ENCODE measurements at regions not wholly inside any gene's neighbourhood (a gene's known extent, or its start where the extent isn't known, plus 50 kb on each side); places are given as distances from the start of the nearest gene placed in this dataset.

GRCh38 chr20:60815656-60816055 lies 436.4 kb upstream of the CDH4 start:
- H3K27ac ChIP-seq (ENCODE audit: low read length), result no peak overlapping the region
- no TSS peak for BruUV-seq (replicated peaks)
- ATAC-seq (no peak), DNase-seq (ENCODE audit: low read depth, low spot score) (no peak)
- TF ChIP-seq TCF7L2 (IDR thresholded peaks at IDR 0.05; ENCODE audit: low read depth, low read length) (no peak), CTCF (IDR thresholded peaks at IDR 0.05) (no peak), POLR2AphosphoS5 (IDR thresholded peaks at IDR 0.05; ENCODE audit: low read depth, low read length) (no peak), SIN3A (IDR thresholded peaks at IDR 0.05; ENCODE audit: borderline replicate concordance, insufficient read depth, low read depth, low read length) (no peak)
- TF ChIP-seq, protein P1, sequence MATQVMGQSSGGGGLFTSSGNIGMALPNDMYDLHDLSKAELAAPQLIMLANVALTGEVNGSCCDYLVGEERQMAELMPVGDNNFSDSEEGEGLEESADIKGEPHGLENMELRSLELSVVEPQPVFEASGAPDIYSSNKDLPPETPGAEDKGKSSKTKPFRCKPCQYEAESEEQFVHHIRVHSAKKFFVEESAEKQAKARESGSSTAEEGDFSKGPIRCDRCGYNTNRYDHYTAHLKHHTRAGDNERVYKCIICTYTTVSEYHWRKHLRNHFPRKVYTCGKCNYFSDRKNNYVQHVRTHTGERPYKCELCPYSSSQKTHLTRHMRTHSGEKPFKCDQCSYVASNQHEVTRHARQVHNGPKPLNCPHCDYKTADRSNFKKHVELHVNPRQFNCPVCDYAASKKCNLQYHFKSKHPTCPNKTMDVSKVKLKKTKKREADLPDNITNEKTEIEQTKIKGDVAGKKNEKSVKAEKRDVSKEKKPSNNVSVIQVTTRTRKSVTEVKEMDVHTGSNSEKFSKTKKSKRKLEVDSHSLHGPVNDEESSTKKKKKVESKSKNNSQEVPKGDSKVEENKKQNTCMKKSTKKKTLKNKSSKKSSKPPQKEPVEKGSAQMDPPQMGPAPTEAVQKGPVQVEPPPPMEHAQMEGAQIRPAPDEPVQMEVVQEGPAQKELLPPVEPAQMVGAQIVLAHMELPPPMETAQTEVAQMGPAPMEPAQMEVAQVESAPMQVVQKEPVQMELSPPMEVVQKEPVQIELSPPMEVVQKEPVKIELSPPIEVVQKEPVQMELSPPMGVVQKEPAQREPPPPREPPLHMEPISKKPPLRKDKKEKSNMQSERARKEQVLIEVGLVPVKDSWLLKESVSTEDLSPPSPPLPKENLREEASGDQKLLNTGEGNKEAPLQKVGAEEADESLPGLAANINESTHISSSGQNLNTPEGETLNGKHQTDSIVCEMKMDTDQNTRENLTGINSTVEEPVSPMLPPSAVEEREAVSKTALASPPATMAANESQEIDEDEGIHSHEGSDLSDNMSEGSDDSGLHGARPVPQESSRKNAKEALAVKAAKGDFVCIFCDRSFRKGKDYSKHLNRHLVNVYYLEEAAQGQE (IDR thresholded peaks at IDR 0.05; ENCODE audit: insufficient read depth in 1 of 2, low read depth in 2 of 2, low read length in 1 of 2), result no peak
- H3K4me1 ChIP-seq (ENCODE audit: control insufficient read depth, insufficient read depth, low read length), result no peaks in the 10 kb centered on the region
- intact Hi-C loops (cut with micrococcal nuclease; ENCODE audit: unreplicated experiment), result no loop called here
- H3K36me3 ChIP-seq (ENCODE audit: control insufficient read depth, insufficient read depth, low read length), result no peaks in the 10 kb centered on the region
- in situ Hi-C loops (cut with HindIII; ENCODE audit: low pct_unique_long_range_greater_than_20kb, low sequenced_read_pairs), result no loop called here
- ChIA-PET CTCF (no interaction called here), POLR2A (no interaction called here)
- H3K4me3 ChIP-seq (ENCODE audit: low read depth in 2 of 2, low read length in 2 of 2), result no peak overlapping the region
- H3K27me3 ChIP-seq (ENCODE audit: control insufficient read depth, insufficient read depth, low read length), result no peaks in the 10 kb centered on the region
- H3K9me3 ChIP-seq (ENCODE audit: control insufficient read depth, insufficient read depth, low read depth, low read length), result no peaks in the 10 kb centered on the region

GRCh38 chr20:60816901-60817300 lies 435.2 kb upstream of the CDH4 start:
- H3K27me3 ChIP-seq (ENCODE audit: control insufficient read depth, insufficient read depth, low read length), result no peaks in the 10 kb centered on the region; the same call in 1 of the 2 replicates
- ChIA-PET CTCF (no interaction called here), POLR2A (no interaction called here)
- no peak for ATAC-seq
- H3K36me3 ChIP-seq (ENCODE audit: control insufficient read depth, insufficient read depth, low read length), result no peaks in the 10 kb centered on the region
- no peak for TF ChIP-seq SIN3A (IDR thresholded peaks at IDR 0.05; ENCODE audit: borderline replicate concordance, insufficient read depth, low read depth, low read length)
- no peak for TF ChIP-seq CTCF (IDR thresholded peaks at IDR 0.05)
- TF ChIP-seq POLR2AphosphoS5 (IDR thresholded peaks at IDR 0.05; ENCODE audit: low read depth, low read length), result no peak
- TF ChIP-seq, protein P1 (IDR thresholded peaks at IDR 0.05; ENCODE audit: insufficient read depth in 1 of 2, low read depth in 2 of 2, low read length in 1 of 2), result no peak
- TF ChIP-seq TCF7L2 (IDR thresholded peaks at IDR 0.05; ENCODE audit: low read depth, low read length), result no peak
- no peaks in the 10 kb centered on the region for H3K9me3 ChIP-seq (ENCODE audit: control insufficient read depth, insufficient read depth, low read depth, low read length)
- no peak for DNase-seq (ENCODE audit: low read depth, low spot score)
- no TSS peak for BruUV-seq (replicated peaks)
- in situ Hi-C loops (cut with HindIII; ENCODE audit: low pct_unique_long_range_greater_than_20kb, low sequenced_read_pairs) (no loop called here), intact Hi-C loops (cut with micrococcal nuclease; ENCODE audit: unreplicated experiment) (no loop called here)
- no peak overlapping the region for H3K4me3 ChIP-seq (ENCODE audit: low read depth in 2 of 2, low read length in 2 of 2)
- no peaks in the 10 kb centered on the region for H3K4me1 ChIP-seq (ENCODE audit: control insufficient read depth, insufficient read depth, low read length)
- H3K27ac ChIP-seq (ENCODE audit: low read length), result no peak overlapping the region

All from Panc1 (cell line).